ENCODE measurements at regions not wholly inside any gene's neighbourhood (a gene's known extent, or its start where the extent isn't known, plus 50 kb on each side); places are given as distances from the start of the nearest gene placed in this dataset.

- no peak for TF ChIP-seq CTCF (IDR thresholded peaks at IDR 0.05 in 2 of 3, conservative IDR thresholded peaks at IDR 0.05 in 1 of 3; ENCODE audit: control insufficient read depth in 2 of 3, extremely low read depth in 1 of 3, insufficient read depth in 1 of 3, low read depth in 3 of 3, low read length in 3 of 3)
Observed at GRCh38 chr4:57364255-57364654, 254.1 kb upstream of the IGFBP7 start (continued).

GRCh38 chr4:57363346-57363745, 253.2 kb upstream of the IGFBP7 start:
- H3K27ac ChIP-seq (ENCODE audit: control insufficient read depth, insufficient read depth): no peak overlapping the region

More at GRCh38 chr4:57363346-57363745, 253.2 kb upstream of the IGFBP7 start:
- WGBS (ENCODE audit: insufficient coverage, insufficient replicate concordance, low lambda C conversion rate, missing lambda C conversion rate): 9% methylated on average over 1 of the region's 1 CpG
- ChIA-PET RAD21 (ENCODE audit: unreplicated experiment) (no interaction called here), POLR2A (no interaction called here), CTCF (no interaction called here), SMC1A (ENCODE audit: uncharacterized antibody, unreplicated experiment) (no interaction called here)
- H3K4me1 ChIP-seq (ENCODE audit: control insufficient read depth, insufficient read depth, low read length): no peaks in the 10 kb centered on the region
- H3K4me3 ChIP-seq: no peak overlapping the region
- ATAC-seq (no peak), DNase-seq (ENCODE audit: low read depth, low spot score) (no peak), FAIRE-seq (no peak)
- TF ChIP-seq ELK1 (IDR thresholded peaks at IDR 0.05; ENCODE audit: low read depth, low read length) (no peak), USF1 (IDR thresholded peaks at IDR 0.05; ENCODE audit: borderline replicate concordance, extremely low read length, insufficient read depth, low read depth, low read length) (no peak), ZNF622 (IDR thresholded peaks at IDR 0.05) (no peak), REST (IDR thresholded peaks at IDR 0.05; ENCODE audit: low read depth, low read length) (no peak), NR2C2 (IDR thresholded peaks at IDR 0.05; ENCODE audit: borderline replicate concordance, control insufficient read depth, insufficient read length, low read depth) (no peak), YY1 (IDR thresholded peaks at IDR 0.05; ENCODE audit: low read depth, low read length) (no peak), JUND (IDR thresholded peaks at IDR 0.05; ENCODE audit: low read depth, low read length) (no peak), CREM (IDR thresholded peaks at IDR 0.05; ENCODE audit: low read depth) (no peak)
- no peaks in the 10 kb centered on the region for H4K20me1 ChIP-seq (ENCODE audit: control insufficient read depth, insufficient read depth)
- in situ Hi-C loops (cut with MboI): no loop called here
- no peak overlapping the region for H2AFZ ChIP-seq (ENCODE audit: control insufficient read depth, low read depth, low read length)
- no peaks in the 10 kb centered on the region for H3K79me2 ChIP-seq (ENCODE audit: control insufficient read depth, insufficient read depth, low read length)
- H3K9me3 ChIP-seq (replicated peaks; ENCODE audit: control insufficient read depth, insufficient read depth, low read length): no peaks in the 10 kb centered on the region
- no peaks in the 10 kb centered on the region for H3K27me3 ChIP-seq (replicated peaks in 1 of 2; ENCODE audit: control insufficient read depth in 2 of 2, insufficient read depth in 2 of 2, low read length in 1 of 2)
- intact Hi-C loops (cut with micrococcal nuclease; ENCODE audit: unreplicated experiment): no loop called here
- no TSS peak for BruUV-seq (replicated peaks)
- no peak overlapping the region for H3K4me2 ChIP-seq (ENCODE audit: control insufficient read depth, insufficient read depth)
- no peaks in the 10 kb centered on the region for H3K36me3 ChIP-seq (ENCODE audit: control insufficient read depth in 2 of 2, insufficient read depth in 2 of 2, low read length in 1 of 2)
- no peak overlapping the region for H3K9ac ChIP-seq (ENCODE audit: control insufficient read depth, insufficient read depth, low read length)

Data from GM12878 (cell line).